ENCODE measurements at regions not wholly inside any gene's neighbourhood (a gene's known extent, or its start where the extent isn't known, plus 50 kb on each side); places are given as distances from the start of the nearest gene placed in this dataset.

DNA sequence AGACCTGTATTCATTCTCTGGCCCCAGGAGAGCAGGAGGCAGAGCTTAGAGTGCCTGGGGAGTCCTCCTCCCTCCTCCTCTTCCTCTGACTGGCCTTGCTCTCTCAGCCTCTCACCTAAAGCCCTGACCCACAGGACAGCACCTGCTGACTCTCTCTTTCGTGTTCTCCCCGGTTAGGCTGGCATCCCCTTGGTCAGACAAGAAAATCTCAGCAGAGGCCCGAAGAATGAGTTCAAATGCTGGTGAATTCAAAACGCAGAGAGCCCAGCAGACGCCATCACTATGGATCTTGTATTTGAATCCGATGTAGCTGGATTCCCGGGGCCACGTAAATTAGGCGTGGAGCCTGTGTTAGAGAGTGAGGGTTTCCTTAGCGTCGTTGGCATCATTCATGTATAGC is 255.3 kb downstream of the KLF6 start:
- TF ChIP-seq ZNF565 (CRISPR knock-in tag; conservative IDR thresholded peaks at IDR 0.05; ENCODE audit: low read depth): no peak
- no peak for TF ChIP-seq TCF4 (CRISPR knock-in tag; IDR thresholded peaks at IDR 0.05; ENCODE audit: borderline replicate concordance)
- TF ChIP-seq ZC3H10 (CRISPR knock-in tag; IDR thresholded peaks at IDR 0.05): no peak
- no peak for TF ChIP-seq SNAI2 (CRISPR knock-in tag; IDR thresholded peaks at IDR 0.05)
- no peak for TF ChIP-seq RARB (CRISPR knock-in tag; IDR thresholded peaks at IDR 0.05)
- no peak for TF ChIP-seq GLIS3 (CRISPR knock-in tag; IDR thresholded peaks at IDR 0.05)
- no peak for TF ChIP-seq ARNTL (CRISPR knock-in tag; IDR thresholded peaks at IDR 0.05; ENCODE audit: borderline replicate concordance, low read depth)
- TF ChIP-seq, protein P1, sequence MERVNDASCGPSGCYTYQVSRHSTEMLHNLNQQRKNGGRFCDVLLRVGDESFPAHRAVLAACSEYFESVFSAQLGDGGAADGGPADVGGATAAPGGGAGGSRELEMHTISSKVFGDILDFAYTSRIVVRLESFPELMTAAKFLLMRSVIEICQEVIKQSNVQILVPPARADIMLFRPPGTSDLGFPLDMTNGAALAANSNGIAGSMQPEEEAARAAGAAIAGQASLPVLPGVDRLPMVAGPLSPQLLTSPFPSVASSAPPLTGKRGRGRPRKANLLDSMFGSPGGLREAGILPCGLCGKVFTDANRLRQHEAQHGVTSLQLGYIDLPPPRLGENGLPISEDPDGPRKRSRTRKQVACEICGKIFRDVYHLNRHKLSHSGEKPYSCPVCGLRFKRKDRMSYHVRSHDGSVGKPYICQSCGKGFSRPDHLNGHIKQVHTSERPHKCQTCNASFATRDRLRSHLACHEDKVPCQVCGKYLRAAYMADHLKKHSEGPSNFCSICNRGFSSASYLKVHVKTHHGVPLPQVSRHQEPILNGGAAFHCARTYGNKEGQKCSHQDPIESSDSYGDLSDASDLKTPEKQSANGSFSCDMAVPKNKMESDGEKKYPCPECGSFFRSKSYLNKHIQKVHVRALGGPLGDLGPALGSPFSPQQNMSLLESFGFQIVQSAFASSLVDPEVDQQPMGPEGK (CRISPR knock-in tag; IDR thresholded peaks at IDR 0.05; ENCODE audit: borderline replicate concordance): no peak
- TF ChIP-seq ISL1 (CRISPR knock-in tag; IDR thresholded peaks at IDR 0.05): no peak
- TF ChIP-seq, protein P2, sequence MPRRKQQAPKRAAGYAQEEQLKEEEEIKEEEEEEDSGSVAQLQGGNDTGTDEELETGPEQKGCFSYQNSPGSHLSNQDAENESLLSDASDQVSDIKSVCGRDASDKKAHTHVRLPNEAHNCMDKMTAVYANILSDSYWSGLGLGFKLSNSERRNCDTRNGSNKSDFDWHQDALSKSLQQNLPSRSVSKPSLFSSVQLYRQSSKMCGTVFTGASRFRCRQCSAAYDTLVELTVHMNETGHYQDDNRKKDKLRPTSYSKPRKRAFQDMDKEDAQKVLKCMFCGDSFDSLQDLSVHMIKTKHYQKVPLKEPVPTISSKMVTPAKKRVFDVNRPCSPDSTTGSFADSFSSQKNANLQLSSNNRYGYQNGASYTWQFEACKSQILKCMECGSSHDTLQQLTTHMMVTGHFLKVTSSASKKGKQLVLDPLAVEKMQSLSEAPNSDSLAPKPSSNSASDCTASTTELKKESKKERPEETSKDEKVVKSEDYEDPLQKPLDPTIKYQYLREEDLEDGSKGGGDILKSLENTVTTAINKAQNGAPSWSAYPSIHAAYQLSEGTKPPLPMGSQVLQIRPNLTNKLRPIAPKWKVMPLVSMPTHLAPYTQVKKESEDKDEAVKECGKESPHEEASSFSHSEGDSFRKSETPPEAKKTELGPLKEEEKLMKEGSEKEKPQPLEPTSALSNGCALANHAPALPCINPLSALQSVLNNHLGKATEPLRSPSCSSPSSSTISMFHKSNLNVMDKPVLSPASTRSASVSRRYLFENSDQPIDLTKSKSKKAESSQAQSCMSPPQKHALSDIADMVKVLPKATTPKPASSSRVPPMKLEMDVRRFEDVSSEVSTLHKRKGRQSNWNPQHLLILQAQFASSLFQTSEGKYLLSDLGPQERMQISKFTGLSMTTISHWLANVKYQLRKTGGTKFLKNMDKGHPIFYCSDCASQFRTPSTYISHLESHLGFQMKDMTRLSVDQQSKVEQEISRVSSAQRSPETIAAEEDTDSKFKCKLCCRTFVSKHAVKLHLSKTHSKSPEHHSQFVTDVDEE (CRISPR knock-in tag; IDR thresholded peaks at IDR 0.05): no peak
- TF ChIP-seq, protein P3, sequence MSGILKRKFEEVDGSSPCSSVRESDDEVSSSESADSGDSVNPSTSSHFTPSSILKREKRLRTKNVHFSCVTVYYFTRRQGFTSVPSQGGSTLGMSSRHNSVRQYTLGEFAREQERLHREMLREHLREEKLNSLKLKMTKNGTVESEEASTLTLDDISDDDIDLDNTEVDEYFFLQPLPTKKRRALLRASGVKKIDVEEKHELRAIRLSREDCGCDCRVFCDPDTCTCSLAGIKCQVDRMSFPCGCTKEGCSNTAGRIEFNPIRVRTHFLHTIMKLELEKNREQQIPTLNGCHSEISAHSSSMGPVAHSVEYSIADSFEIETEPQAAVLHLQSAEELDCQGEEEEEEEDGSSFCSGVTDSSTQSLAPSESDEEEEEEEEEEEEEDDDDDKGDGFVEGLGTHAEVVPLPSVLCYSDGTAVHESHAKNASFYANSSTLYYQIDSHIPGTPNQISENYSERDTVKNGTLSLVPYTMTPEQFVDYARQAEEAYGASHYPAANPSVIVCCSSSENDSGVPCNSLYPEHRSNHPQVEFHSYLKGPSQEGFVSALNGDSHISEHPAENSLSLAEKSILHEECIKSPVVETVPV (CRISPR knock-in tag; IDR thresholded peaks at IDR 0.05): no peak
- TF ChIP-seq POU6F1 (CRISPR knock-in tag; IDR thresholded peaks at IDR 0.05; ENCODE audit: borderline replicate concordance, low read depth): no peak
- TF ChIP-seq, protein P4, sequence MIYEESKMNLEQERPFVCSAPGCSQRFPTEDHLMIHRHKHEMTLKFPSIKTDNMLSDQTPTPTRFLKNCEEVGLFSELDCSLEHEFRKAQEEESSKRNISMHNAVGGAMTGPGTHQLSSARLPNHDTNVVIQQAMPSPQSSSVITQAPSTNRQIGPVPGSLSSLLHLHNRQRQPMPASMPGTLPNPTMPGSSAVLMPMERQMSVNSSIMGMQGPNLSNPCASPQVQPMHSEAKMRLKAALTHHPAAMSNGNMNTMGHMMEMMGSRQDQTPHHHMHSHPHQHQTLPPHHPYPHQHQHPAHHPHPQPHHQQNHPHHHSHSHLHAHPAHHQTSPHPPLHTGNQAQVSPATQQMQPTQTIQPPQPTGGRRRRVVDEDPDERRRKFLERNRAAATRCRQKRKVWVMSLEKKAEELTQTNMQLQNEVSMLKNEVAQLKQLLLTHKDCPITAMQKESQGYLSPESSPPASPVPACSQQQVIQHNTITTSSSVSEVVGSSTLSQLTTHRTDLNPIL (CRISPR knock-in tag; IDR thresholded peaks at IDR 0.05; ENCODE audit: low read depth): no peak
- no peak for TF ChIP-seq CSDC2 (CRISPR knock-in tag; IDR thresholded peaks at IDR 0.05)
- no peak for TF ChIP-seq TOX (CRISPR knock-in tag; IDR thresholded peaks at IDR 0.05; ENCODE audit: borderline replicate concordance)
- TF ChIP-seq ZFP30 (CRISPR knock-in tag; IDR thresholded peaks at IDR 0.05): no peak
- no peak for TF ChIP-seq PPARA (CRISPR knock-in tag; IDR thresholded peaks at IDR 0.05; ENCODE audit: borderline replicate concordance)
- ATAC-seq: no peak

DNA sequence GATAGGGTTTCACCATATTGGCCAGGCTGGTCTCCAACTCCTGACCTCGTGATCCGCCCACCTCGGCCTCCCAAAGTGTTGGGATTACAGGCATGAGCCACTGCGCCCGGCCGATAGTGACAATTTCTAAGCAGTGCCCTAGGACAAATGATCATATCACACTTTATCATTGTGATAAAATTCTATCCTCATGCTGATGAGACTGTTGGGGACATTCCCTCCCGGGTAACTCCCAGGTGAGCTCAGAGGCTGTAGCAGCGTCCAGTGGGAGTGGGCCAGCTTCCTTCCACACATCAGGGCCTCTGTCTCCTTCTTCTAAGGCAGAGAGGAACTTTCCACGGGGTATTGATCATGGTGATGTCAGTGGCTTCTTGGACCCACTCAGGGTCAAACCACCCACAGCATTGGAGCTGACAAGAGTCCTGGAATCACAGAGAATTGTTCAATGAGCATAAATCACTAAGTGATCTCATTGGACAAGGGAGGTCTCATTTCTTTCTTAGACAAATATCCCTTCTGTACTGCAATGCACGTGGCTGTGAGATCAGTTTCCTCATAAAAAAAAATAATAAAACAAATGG is 256.1 kb downstream of the KLF6 start:
- ATAC-seq: no peak
- TF ChIP-seq RARB (CRISPR knock-in tag; IDR thresholded peaks at IDR 0.05) (no peak), SNAI2 (CRISPR knock-in tag; IDR thresholded peaks at IDR 0.05) (no peak), ZC3H10 (CRISPR knock-in tag; IDR thresholded peaks at IDR 0.05) (no peak), ZNF8 (CRISPR knock-in tag; IDR thresholded peaks at IDR 0.05) (no peak), TCF4 (CRISPR knock-in tag; IDR thresholded peaks at IDR 0.05; ENCODE audit: borderline replicate concordance) (no peak), ZFP3 (CRISPR knock-in tag; IDR thresholded peaks at IDR 0.05) (no peak), ZNF565 (CRISPR knock-in tag; conservative IDR thresholded peaks at IDR 0.05; ENCODE audit: low read depth) (no peak), ESRRG (CRISPR knock-in tag; IDR thresholded peaks at IDR 0.05) (no peak), ZFP30 (CRISPR knock-in tag; IDR thresholded peaks at IDR 0.05) (no peak), GLIS3 (CRISPR knock-in tag; IDR thresholded peaks at IDR 0.05) (no peak), OSR1 (CRISPR knock-in tag; IDR thresholded peaks at IDR 0.05) (no peak), PPARA (CRISPR knock-in tag; IDR thresholded peaks at IDR 0.05; ENCODE audit: borderline replicate concordance) (no peak), ARNTL (CRISPR knock-in tag; IDR thresholded peaks at IDR 0.05; ENCODE audit: borderline replicate concordance, low read depth) (no peak)
- TF ChIP-seq, protein P3 (CRISPR knock-in tag; IDR thresholded peaks at IDR 0.05): no peak
- TF ChIP-seq, protein P2 (CRISPR knock-in tag; IDR thresholded peaks at IDR 0.05): no peak
- TF ChIP-seq, protein P1 (CRISPR knock-in tag; IDR thresholded peaks at IDR 0.05; ENCODE audit: borderline replicate concordance): no peak
